Fibroblast of skin of abdomen (primary cell): ENCODE measurements at regions not wholly inside any gene's neighbourhood (a gene's known extent, or its start where the extent isn't known, plus 50 kb on each side); places are given as distances from the start of the nearest gene placed in this dataset.
"Not testable (repeated sequence)": the region's sequence is repeated elsewhere in the genome, so short reads cannot be mapped to it uniquely, and the experiment has no call there.

Experiments used
- DNase-seq: peaks from one replicate; pipeline ENCODE4 v3.0.0-alpha.2; 2013

DNA sequence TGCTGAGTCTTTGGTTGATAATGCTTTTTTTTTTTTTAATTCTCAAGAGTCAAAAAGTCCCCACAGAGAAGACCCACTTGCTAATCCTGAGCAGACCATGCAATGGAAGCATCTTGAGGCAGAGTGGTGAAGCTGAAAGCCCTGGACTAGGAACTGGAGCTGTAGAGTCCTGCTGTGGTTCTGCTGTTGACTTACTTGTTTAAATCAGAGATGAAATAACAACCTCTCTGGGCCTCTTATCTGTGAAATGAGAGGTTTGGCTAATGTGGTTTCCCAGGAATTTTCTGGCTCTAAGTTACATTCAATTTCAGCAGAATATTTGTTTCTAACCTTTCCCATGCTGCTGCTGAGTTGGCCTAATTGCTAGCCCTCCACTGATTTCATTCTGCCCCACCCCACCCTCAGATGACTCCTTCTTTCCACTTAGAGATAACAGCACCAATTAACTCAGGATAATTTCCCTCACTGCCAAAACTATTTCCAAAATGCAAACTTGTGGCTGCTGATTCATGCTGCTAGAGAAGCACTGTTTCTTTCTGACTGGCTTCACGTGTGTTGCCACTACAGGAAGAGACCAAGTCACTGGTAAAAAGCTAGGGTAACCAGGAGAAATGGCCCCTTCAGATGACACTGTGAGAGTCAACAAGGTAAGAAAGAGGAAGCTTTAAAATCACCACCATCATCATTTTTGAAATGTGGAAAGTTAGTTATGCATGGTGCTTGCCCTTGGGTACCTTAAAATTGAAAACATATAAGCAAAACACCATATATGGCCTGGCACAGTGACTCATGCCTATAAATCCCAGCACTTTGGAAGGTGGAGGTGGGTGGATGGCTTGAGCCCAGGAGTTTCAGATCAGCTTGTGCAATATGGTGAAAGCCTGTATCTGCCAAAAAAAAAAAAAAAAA lies 326.4 kb downstream of the DCHS2 start:
- peak; percentile 97 for DNase-seq

DNA sequence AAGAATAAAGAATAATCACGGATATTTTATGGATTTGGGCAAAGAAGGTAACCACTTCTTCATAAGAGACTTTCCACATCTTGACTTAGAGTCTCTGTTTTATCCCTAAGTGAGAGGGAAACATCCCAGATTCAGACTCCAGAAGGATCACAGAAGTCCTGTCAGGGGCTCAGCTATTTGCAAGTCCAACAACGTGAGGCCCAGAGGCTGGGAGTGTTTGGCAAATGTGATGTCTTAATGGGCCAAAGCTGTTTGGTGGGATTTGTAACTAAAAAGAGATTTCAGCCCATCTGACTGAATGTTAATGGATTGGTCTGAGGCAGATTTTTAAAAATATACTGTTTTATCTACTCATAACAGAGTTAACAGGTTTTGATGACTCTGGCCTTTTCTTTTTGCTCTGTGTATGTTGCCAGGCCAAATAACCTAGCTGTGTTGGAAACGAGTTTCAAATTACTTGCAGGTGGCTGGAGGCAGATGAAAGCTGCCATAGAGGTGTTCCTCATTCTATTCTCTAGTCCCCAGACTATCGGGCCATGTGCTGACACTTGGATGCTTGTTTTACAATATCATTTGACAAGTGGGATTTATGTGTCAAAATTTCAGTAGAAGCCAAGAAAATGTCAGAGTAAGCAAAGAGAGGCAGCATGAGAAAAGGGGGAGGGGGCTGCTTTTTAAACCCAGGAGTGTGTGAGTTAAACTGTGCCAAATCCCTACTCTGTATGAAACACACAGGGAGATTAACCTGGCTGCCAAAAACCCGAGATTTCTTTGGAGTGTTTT lies 330.9 kb downstream of the DCHS2 start:
- no peak for DNase-seq

DNA sequence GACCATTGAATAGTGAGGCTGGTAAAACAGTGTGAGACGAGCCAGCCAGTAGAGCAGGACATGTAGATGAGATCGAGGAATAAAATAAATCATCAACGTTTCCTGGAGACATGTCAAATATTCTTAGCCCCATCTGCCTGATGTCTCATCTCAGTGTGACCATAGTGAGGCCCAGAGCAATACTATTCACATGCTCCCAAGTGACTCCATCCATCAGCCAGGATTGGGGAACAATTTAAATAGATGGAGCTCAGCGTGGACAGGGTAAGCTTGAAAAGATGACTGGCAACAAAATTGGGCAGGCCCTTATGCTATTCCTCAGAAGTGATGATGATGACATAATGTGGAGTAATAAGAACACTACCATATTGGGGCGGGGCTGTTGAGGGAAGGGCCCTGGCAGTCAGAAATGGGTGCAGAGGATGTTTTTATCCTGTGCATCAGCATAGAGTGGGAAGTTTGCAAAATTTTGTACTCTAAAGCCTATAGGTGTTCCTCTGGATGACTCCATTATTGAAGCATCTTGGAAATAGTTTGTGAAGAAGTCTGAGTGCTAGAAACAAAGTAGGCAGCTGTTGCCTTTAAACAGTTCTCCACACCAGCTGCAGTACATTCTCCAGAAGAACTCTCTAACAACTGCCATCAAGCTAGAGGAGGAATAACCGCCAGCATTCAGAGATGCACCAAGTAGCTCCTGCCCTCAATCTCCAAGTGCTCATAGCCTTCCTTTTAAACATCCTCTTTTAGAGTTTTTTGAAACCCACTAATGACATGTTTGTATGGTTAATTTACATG lies 333.0 kb downstream of the DCHS2 start:
- DNase-seq, result no peak

DNA sequence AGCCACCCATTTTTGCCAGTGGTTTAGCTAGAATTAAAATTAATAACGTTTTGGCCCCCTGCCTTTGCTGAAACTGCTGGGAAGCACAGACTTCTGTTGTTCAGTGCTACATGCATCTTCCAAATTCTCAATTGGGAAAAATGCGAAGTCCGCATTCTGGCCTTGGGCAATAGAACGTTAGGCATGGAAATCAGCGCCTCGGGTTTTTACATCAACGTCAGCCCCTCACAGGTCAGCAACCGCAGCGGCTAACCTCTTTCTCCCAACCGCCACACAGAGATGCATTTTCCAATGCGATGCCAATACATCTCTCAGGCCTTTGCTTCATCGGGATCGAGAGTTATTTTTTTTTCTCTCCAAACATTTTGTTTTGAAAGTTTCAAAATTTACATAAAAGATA lies 339.1 kb downstream of the DCHS2 start:
- DNase-seq, result no peak

DNA sequence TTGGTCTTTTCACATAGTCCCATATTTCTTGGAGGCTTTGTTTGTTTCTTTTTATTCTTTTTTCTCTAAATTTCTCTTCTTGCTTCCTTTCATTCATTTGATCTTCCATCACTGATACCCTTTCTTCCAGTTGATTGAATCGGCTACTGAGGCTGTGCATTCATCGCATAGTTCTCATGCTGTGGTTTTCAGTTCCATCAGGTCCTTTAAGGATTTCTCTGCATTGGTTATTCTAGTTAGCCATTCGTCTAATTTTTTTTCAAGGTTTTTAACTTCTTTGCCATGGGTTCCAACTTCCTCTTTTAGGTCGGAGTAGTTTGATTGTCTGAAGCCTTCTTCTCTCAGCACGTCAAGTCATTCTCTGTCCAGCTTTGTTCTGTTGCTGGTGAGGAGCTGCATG lies 342.4 kb downstream of the DCHS2 start:
- not testable (repeated sequence) for DNase-seq

DNA sequence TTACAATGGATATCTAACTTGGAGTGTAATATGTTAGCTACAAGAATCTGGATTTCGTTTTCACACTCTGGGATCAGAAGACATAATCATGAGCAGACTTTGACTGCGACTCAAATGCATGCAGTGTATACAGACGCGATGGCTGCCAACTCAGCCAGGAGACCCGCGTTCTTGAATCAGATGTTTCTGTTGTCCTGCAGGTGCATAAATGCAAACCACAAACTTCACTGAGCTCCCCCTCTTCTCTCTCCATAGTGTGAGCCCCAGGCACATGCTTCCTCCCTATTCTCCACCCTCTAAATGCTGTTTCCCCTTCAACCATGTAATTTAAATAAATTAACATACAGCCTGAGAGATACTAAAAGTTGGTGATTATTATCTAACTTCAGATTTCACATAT lies 347.9 kb downstream of the DCHS2 start:
- no peak for DNase-seq

DNA sequence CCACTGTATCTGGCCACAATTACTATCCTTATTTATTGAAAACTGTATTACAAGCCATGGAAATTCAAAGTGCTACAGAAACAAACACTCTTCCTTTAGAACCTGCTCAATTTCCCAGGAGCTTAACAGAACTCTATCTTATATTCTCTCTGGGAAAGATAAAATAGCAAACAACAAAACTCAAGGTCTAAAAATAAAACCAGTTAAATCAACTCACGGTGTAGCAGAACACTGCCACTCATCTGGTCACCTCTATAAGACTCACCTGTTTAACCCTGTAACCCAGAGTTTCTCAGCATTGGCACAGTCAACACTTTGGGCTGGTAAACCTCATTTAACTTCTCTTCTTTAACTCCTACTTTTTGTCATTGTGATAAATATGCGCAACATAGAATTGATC lies 348.9 kb downstream of the DCHS2 start:
- no peak for DNase-seq

DNA sequence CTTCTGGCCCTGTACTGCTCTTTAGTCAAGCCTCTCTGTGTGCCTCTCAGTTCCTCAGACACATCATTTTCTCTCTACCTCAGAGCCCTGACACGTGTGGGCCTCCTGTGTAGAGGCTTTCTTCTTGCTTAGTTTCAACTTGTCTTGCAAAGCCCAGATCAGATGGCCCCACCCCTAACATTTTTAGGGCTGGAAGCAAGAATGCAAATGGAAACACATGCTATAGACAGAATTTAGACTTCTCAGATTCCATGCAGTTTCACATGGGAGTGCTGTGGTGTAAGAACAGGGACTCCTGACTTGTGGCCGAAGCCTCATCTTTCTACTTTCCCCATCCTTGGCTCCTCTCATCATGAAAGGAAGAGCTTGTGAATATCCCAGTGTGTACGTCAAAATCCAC lies 350.7 kb downstream of the DCHS2 start:
- DNase-seq, result no peak

DNA sequence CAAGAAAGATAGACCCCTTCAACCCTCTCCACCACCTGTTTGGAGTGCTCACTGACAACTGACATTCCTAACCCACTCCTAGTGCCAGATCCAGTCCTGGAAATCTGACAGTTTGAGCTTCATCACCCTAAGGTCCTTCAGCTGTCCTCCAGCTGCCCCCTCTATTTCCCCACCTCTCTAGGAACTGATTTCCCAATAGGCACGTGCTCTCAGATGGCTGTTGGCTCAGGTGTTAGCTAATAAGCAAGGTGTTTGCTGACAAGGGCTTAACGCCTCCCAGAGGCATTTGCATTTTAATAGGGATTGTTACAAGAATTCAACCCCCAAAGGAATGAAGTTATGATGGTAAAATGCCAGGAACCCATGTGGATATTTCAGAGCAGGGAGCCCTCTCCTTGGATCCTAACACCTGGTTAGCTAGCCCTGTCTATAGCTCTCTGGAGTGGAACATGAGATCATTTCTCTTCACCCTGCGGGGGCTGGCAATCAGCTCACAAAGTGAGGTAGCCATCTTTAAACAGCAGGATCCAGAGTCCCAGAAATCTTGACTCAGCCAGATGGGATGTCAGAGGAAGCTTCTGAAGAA lies 348.5 kb upstream of the SFRP2 start:
- DNase-seq, result no peak

DNA sequence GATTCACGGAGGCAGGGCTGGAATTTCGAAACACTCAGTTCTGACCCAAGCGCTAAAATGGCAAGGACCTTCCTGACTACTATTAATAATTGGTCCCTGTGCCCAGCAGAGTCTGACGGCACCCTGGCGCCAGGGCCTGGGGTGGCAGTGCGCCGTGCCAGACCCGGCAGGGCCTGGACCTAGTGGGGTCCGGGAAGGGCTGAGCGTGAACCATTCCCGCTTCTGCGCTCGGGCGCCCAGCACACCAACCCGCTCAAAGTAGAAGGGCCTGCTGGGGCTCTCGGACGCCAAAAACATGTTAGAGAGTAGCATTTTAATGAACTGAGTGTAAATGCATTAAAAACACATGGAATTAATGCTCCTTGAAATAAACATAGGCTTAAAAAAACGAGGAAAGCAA lies 346.7 kb upstream of the SFRP2 start:
- DNase-seq, result no peak

DNA sequence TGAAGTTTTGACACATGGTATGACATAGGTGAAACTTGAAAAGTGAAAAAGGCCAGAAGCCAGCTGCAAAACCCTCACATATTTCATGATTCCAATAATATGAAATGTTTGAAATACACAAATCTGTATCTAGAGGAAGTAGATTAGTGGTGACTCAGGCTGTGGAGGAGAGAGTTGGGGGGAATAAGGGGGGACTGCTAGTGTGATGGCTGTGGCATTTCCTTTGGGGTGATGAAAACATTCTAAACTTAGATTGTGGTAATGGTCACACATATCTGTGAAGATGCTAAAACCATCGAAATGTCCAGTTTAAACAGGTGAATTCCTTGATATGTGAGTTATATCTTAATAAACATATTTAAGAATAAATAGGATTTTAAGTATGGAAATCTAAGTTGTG lies 343.5 kb upstream of the SFRP2 start:
- DNase-seq, result peak; percentile 26

DNA sequence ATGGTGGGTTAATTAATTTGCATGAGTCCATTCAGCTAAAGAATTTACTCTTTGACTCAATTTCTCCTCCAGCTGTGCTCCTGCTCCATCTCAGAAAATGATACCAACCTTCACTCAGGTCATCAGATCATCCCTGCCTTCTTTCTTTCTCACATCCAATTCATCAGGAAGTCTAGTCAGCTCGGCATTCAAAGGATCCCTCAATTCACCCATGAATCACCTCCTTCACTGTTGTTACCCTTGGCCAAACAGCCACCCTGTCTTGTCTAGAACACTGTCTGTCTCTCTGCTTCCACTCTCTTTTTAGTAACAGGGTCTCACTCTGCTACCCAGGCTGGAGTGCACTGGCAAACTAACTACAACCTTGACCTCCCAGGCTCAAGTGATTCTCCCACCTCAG lies 337.4 kb upstream of the SFRP2 start:
- peak; percentile 14 for DNase-seq

DNA sequence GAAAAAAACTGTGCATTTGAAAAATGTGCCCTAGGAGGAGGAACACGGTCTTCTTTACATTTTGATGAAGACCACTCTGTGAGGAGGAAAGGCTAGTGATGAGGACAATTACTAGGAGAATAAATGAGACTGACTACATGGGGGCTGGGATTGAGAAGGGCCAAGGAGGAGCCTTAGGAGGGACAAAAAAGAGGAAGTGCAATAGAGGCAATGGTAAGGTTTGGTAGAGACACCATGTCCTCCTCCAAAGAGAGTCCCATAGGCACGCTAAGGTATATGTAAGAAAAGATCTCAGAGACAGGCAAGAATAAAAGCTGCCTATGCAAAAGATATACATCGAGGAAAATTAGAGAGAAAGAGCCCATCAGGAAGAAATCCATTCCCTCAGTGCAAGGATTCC lies 336.5 kb upstream of the SFRP2 start:
- no peak for DNase-seq

DNA sequence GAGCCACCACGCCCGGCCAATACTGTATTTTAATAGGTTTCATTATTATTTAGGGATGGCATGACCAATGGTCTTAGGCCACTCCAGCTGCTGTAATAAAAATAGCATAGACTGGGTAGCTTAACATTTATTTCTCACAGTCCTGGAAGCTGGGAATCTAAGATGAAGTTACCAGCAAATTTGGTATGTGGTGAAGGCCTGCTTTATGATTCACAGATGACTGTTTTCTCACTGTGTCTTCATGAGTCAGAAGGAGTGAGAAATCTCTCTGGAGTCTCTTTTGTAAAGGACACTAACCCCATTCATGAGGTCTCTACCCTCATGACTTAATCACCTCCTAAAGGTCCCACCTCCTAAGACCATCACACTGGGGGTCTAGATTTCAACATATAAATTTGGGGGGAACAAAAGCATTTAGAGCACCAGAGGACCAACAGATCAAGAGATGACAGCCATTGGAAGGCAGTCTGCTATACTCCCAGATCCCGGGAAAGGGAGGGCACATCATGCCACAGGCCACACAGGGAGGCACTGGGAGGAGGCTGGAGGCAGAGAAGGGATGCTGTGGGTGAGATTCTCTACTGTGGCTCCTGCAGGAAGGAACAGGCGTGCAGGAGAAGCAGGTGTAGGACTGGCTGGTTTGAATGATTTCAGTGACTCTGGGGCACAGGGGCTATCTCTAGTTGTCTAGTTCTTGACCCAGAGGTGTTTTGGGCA lies 335.8 kb upstream of the SFRP2 start:
- peak; percentile 87 for DNase-seq

DNA sequence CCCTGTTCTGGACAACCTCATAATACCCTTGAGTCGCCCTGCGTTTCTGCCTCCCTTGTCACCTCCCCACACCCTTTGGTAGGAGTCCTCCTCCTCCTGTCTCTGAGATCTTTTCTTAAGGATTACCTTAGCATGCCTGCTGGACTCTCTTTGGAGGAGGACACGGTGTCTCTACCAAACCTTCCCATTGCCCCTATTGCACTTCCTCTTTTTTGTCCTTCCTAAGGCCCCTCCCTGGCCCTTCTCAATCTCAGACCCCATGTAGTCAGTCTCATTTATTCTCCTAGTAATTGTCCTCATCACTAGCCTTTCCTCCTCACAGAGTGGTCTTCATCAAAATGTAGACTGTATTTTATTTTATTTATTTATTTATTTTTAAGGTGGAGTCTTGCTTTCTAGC lies 335.0 kb upstream of the SFRP2 start:
- no peak for DNase-seq

DNA sequence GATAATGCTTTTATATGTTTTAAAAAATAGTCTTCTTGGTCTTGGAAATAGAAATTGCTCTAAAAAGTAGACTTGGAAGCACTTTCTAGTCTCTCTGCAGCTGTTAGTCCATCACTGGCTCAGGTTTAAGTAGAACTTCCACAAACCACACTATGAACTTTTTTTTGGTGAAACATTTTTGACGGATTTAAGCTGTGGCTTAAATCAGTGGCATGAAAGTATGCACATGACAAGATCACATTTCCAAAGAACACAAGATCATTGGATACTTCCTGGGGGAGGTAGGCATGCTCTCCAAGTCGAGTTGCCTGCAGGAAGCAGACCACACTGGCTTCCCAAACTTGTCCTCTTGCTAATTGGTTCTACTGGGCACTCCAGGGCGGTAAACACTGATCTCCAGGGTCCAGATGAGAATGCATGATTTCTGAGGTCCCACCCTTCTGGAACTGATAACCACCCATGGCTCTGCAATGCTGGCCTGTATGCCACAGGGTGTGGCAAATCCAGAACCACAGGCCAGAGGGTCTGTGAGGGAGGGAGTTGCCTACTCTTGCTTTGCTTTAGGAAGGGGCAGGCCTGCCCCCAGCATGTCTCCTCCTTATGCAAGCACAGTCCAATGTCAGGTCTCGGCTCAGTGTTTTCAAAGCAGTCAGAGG lies 331.9 kb upstream of the SFRP2 start:
- peak; percentile 12 for DNase-seq

DNA sequence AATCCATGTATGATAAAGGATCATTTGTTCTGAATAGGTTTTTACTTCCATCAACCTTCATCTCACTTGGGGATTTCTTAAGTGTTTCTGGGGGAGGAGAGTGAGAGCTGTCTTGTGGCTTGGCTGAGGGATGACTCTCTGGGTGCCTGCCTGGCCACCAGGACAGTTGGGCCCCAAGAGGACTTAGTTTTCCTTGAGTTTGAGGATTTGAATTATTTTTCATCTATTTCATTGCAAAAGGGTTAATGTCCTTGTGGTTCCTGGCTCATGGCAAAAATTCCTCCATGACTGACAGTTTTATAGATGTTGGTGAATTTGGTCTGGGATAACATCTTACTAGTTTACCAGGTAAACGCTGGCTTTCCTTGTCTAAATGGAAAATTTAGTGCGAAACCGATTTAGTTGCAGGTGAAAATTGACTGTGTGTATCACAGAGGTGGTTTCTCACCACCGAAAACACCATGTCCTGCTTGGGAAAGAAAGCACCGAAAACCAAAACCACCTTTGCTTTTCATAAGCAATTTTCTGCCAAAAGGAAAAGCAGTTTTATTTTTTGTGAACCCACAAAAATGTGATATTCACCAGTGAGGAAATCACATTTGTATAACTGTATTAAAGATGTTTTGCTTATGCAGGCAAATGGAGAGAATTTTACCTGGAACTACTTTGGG lies 331.3 kb upstream of the SFRP2 start:
- DNase-seq, result peak; percentile 27

DNA sequence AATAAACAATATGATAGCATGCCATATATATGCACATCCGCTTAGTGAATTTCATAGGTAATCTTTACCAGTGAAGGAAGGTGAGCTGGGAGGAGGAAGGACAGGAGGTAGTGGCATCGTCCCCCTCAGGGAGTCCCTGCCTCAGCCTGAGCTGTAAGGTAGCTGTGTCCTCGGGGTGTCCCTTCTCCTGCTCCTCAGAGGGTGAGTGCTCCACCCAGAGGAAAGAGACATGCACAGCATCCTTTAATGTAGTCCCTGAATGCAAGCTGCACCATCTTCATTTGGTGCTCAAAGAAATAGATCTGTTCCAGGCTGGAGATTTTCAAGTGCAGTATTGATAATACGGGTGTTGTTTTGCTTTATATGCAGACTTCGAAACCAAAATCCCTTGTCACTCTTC lies 330.4 kb upstream of the SFRP2 start:
- no peak for DNase-seq

DNA sequence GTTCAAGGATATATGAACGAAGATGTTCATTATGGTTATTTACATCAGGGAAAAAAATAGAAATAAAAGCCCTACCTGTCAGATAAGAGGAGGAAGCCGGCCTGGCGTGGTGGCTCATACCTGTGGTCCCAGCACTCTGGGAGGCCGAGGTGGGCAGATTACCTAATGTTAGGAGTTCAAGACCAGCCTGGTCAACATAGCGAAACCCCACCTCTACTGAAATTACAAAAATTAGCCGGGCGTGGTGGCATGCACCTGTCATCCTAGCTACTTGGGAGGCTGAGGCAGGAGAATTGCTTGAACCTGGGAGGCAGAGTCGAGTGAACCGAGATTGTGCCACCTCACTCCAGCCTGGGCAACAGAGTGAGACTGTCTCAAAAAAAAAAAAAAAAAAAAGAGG lies 328.8 kb upstream of the SFRP2 start:
- DNase-seq, result not testable (repeated sequence)

DNA sequence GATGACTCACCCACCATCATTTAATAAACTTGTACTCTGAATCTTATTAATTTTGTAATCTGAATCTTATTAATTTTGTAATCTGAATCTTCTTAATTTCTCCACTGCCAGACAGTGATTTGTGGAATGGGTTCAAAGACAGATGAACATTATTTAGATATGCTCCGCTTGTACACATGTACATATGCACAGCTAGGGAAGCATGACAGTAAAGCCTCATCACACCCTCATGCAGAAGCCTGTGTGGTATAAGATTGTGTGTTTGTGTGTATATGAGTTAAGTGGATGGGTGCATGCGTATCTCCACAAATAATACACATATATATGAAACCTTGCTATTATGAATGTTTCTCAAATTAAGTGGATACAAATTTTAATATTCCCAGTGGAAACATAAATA lies 318.5 kb upstream of the SFRP2 start:
- no peak for DNase-seq

DNA sequence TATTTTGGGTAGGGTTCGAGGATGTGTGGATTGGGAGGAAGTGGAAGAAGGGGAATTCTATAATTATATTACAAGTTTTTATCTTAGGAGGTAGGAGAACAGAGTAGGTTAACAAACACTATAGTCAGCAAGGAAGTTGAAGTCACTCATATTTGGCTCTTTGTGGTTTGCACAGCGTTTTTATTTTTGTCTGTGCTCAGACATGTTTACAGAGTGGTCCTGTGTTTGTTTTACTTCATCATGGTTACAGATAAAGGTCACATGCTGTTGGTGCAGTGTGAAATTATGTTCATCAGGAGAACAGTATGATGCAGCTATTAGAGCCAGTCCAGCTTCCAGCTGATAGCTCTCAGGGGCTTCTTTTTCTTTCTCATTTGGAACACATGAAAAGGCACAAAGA lies 299.9 kb upstream of the SFRP2 start:
- DNase-seq, result no peak
